Panc1 (cell line): ENCODE measurements at regions not wholly inside any gene's neighbourhood (a gene's known extent, or its start where the extent isn't known, plus 50 kb on each side); places are given as distances from the start of the nearest gene placed in this dataset.

Experiments
- CTCF ChIP-seq: fragments of 450-650 bp; IDR thresholded peaks from 2 replicates; pipeline ENCODE4 v1.5.1; 2017; ENCODE audit warnings: mild to moderate bottlenecking
- POLR2AphosphoS5 ChIP-seq: IDR thresholded peaks from 2 replicates; pipeline ENCODE4 v1.6.1; 2012; ENCODE audit warnings: mild to moderate bottlenecking, low read depth, low read length, moderate library complexity
- REST ChIP-seq, 2 experiments: IDR thresholded peaks; 2 replicates each; pipeline ENCODE4 v1.6.1; 2011 to 2012; ENCODE audit warnings: low read depth in 2 of 2, control low read depth in 1 of 2, low read length in 1 of 2, mild to moderate bottlenecking in 1 of 2, moderate library complexity in 1 of 2; ENCODE audit not compliant: insufficient read depth in 1 of 2
- SIN3A ChIP-seq: IDR thresholded peaks from 2 replicates; pipeline ENCODE4 v1.6.1; 2012; ENCODE audit warnings: low read depth, mild to moderate bottlenecking, low read length, moderate library complexity, borderline replicate concordance; ENCODE audit not compliant: insufficient read depth

GRCh38 chr6:140245296-140246040 lies 871.0 kb upstream of the CITED2 start:
- TF ChIP-seq CTCF (no peak), SIN3A (no peak), REST (IDR thresholded peaks at IDR 0.05; ENCODE audit: insufficient read depth in 1 of 2, low read depth in 2 of 2, low read length in 1 of 2) (no peak), POLR2AphosphoS5 (no peak)
